ENCODE measurements at regions not wholly inside any gene's neighbourhood (a gene's known extent, or its start where the extent isn't known, plus 50 kb on each side); places are given as distances from the start of the nearest gene placed in this dataset.

- DNase-seq (ENCODE audit: extremely low spot score, insufficient read length, low read depth) (no peak), FAIRE-seq (no peak)
These were observed 53.8 kb upstream of the SGPP1 start for GRCh38 chr14:63781686-63782085.

GRCh38 chr14:63782683-63783389 lies 55.0 kb upstream of the SGPP1 start:
- FAIRE-seq, result no peak
- no peak for DNase-seq (ENCODE audit: extremely low spot score, insufficient read length, low read depth)

- no peak for FAIRE-seq
- DNase-seq (ENCODE audit: extremely low spot score, insufficient read length, low read depth), result no peak
These were observed 60.4 kb upstream of the SGPP1 start for GRCh38 chr14:63788011-63788933.

- FAIRE-seq (no peak), DNase-seq (ENCODE audit: extremely low spot score, insufficient read length, low read depth) (no peak)
These were observed 59.4 kb upstream of the SYNE2 start for GRCh38 chr14:63793376-63793775.

- DNase-seq (ENCODE audit: extremely low spot score, insufficient read length, low read depth), result no peak
- FAIRE-seq, result peak; percentile 26
These were observed 57.3 kb upstream of the SYNE2 start for GRCh38 chr14:63795532-63795931.

GRCh38 chr14:63800083-63800482 lies 52.7 kb upstream of the SYNE2 start:
- DNase-seq (ENCODE audit: extremely low spot score, insufficient read length, low read depth) (no peak), FAIRE-seq (no peak)

- FAIRE-seq (no peak), DNase-seq (ENCODE audit: extremely low spot score, insufficient read length, low read depth) (no peak)
These were observed 52.0 kb upstream of the SYNE2 start for GRCh38 chr14:63800651-63801375.
